H1 (cell line): ENCODE measurements at regions not wholly inside any gene's neighbourhood (a gene's known extent, or its start where the extent isn't known, plus 50 kb on each side); places are given as distances from the start of the nearest gene placed in this dataset.

Experiments
- CTCF ChIA-PET: fragments of 300-600 bp; sonication (Branson Sonifier 250); formaldehyde crosslinking; loops from one replicate; lab custom pipeline; 2021; ENCODE audit not compliant: partially characterized antibody; lab: Charles Lee
- POLR2A ChIA-PET: fragments of 300-600 bp; sonication (Branson Sonifier 250); formaldehyde crosslinking; loops from one replicate; lab custom pipeline; 2021; ENCODE audit warnings: inconsistent platforms; ENCODE audit not compliant: partially characterized antibody; lab: Charles Lee
- DNase-seq, 2 experiments: peaks; one replicate each; pipeline versions ENCODE4 v3.0.0 to v3.0.0-alpha.2; 2010 to 2022; ENCODE audit warnings: low spot score in 2 of 2, low read depth in 1 of 2, mixed read lengths in 1 of 2
- FAIRE-seq: peaks from 2 replicates; lab custom pipeline; 2011; peaks lifted over from hg19 to GRCh38; lab: Jason Lieb, UNC
- H2AFZ ChIP-seq: 2 replicates; pipeline ENCODE4 v1.8.1; 2012; ENCODE audit warnings: low read length, inconsistent platforms
- H2AK5ac ChIP-seq: 2 replicates; pipeline ENCODE4 v1.6.1; 2013; ENCODE audit warnings: low read depth, low read length
- H2BK120ac ChIP-seq: replicated peaks from 2 replicates; pipeline ENCODE3; 2013; ENCODE audit warnings: low read depth, low read length, inconsistent platforms
- H2BK12ac ChIP-seq: 2 replicates; pipeline ENCODE4 v1.6.1; 2013; ENCODE audit warnings: low read depth, low read length
- H2BK15ac ChIP-seq: 2 replicates; pipeline ENCODE4 v1.6.1; 2013; ENCODE audit warnings: low read length
- H2BK20ac ChIP-seq: 2 replicates; pipeline ENCODE4 v1.6.1; 2013; ENCODE audit warnings: low read length
- H2BK5ac ChIP-seq: 2 replicates; pipeline ENCODE4 v1.6.1; 2013; ENCODE audit warnings: low read depth, low read length
- H3K14ac ChIP-seq: 2 replicates; pipeline ENCODE4 v1.6.1; 2013; ENCODE audit warnings: inconsistent platforms; ENCODE audit not compliant: insufficient read length
- H3K18ac ChIP-seq: 2 replicates; pipeline ENCODE4 v1.6.1; 2013; ENCODE audit warnings: low read length; ENCODE audit errors: extremely low read depth
- H3K23ac ChIP-seq: 2 replicates; pipeline ENCODE4 v1.6.1; 2013; ENCODE audit warnings: inconsistent platforms; ENCODE audit not compliant: insufficient read length
- H3K23me2 ChIP-seq: 2 replicates; pipeline ENCODE4 v1.6.1; 2013; ENCODE audit warnings: low read depth, low read length
- H3K27ac ChIP-seq: 2 replicates; pipeline ENCODE4 v1.6.1; 2011; ENCODE audit warnings: low read depth, low read length, inconsistent platforms
- H3K27me3 ChIP-seq, 4 experiments: replicated peaks in 1 of 4; 1 replicate in 1 of 4; 2 replicates in 3 of 4; pipeline versions ENCODE4 v1.6.1 to v1.8.1; 2011 to 2013; ENCODE audit warnings: low read length in 3 of 4, mild to moderate bottlenecking in 3 of 4, inconsistent platforms in 2 of 4, mixed read lengths in 2 of 4, moderate library complexity in 1 of 4; ENCODE audit not compliant: control insufficient read depth in 3 of 4, insufficient read depth in 3 of 4; ENCODE audit errors: extremely low read depth in 1 of 4
- H3K36me3 ChIP-seq, 4 experiments: 2 replicates each; pipeline versions ENCODE4 v1.6.1 to v1.8.1; 2011 to 2013; ENCODE audit warnings: mild to moderate bottlenecking in 4 of 4, low read length in 3 of 4, moderate library complexity in 2 of 4, control low read depth in 1 of 4, inconsistent platforms in 1 of 4; ENCODE audit not compliant: insufficient read depth in 4 of 4, control insufficient read depth in 2 of 4
- H3K4ac ChIP-seq: replicated peaks from 2 replicates; pipeline ENCODE3; 2013; ENCODE audit warnings: low read length, low read depth, mixed read lengths, inconsistent platforms; ENCODE audit not compliant: insufficient read length
- H3K4me1 ChIP-seq, 4 experiments: replicated peaks in 1 of 4; 1 replicate in 1 of 4; 2 replicates in 3 of 4; pipeline versions ENCODE4 v1.6.1 to v1.8.1; 2011 to 2013; ENCODE audit warnings: low read length in 3 of 4, inconsistent platforms in 2 of 4, mixed read lengths in 1 of 4; ENCODE audit not compliant: insufficient read depth in 4 of 4, control insufficient read depth in 3 of 4
- H3K4me2 ChIP-seq, 2 experiments: 2 replicates each; pipeline versions ENCODE4 v1.6.1 to v1.8.1; 2011 to 2013; ENCODE audit warnings: low read depth in 2 of 2, low read length in 2 of 2, control low read depth in 1 of 2, inconsistent platforms in 1 of 2, mild to moderate bottlenecking in 1 of 2; ENCODE audit not compliant: insufficient read depth in 1 of 2
- H3K4me3 ChIP-seq, 4 experiments: fragments of 200-600, 300-600 bp in 1 of 4; sonication (generic), shearing (Covaris generic), sonication (Bioruptor Twin) in 1 of 4; 2 replicates each; pipeline versions ENCODE4 v1.5.1 to v1.8.1; 2011 to 2016; ENCODE audit warnings: low read length in 4 of 4, low read depth in 3 of 4, control low read depth in 2 of 4, inconsistent platforms in 2 of 4, mild to moderate bottlenecking in 2 of 4, mixed read lengths in 1 of 4, moderate library complexity in 1 of 4; ENCODE audit not compliant: insufficient read depth in 2 of 4; ENCODE audit errors: extremely low read depth in 1 of 4
- H3K56ac ChIP-seq: replicated peaks from 2 replicates; pipeline ENCODE3; 2013; ENCODE audit warnings: low read depth, mild to moderate bottlenecking, mixed read lengths, low read length, inconsistent platforms; ENCODE audit not compliant: insufficient read length
- H3K79me1 ChIP-seq: 2 replicates; pipeline ENCODE4 v1.6.1; 2013; ENCODE audit warnings: low read depth, low read length, control low read depth
- H3K79me2 ChIP-seq, 2 experiments: 2 replicates each; pipeline versions ENCODE4 v1.6.1 to v1.8.1; 2012 to 2013; ENCODE audit warnings: low read length in 2 of 2, mild to moderate bottlenecking in 2 of 2, inconsistent platforms in 1 of 2; ENCODE audit not compliant: insufficient read depth in 2 of 2, control insufficient read depth in 1 of 2
- H3K9ac ChIP-seq, 4 experiments: replicated peaks in 1 of 4; 1 replicate in 1 of 4; 2 replicates in 3 of 4; pipeline versions ENCODE4 v1.6.1 to v1.8.1; 2011 to 2013; ENCODE audit warnings: low read depth in 3 of 4, low read length in 3 of 4, control low read depth in 2 of 4, mild to moderate bottlenecking in 2 of 4, moderate library complexity in 2 of 4, inconsistent platforms in 1 of 4; ENCODE audit errors: extremely low read depth in 1 of 4
- H3K9me3 ChIP-seq, 2 experiments: 2 replicates each; pipeline versions ENCODE4 v1.6.1 to v1.8.1; 2012 to 2013; ENCODE audit warnings: mild to moderate bottlenecking in 2 of 2, moderate library complexity in 2 of 2, control low read depth in 1 of 2, inconsistent platforms in 1 of 2, low read depth in 1 of 2, low read length in 1 of 2, mixed read lengths in 1 of 2; ENCODE audit not compliant: insufficient read depth in 2 of 2
- H4K20me1 ChIP-seq, 2 experiments: replicated peaks in 1 of 2; 2 replicates each; pipeline versions ENCODE3 to v1.8.1; 2011 to 2013; ENCODE audit warnings: inconsistent platforms in 2 of 2, low read length in 2 of 2, mild to moderate bottlenecking in 1 of 2; ENCODE audit not compliant: insufficient read depth in 2 of 2, control insufficient read depth in 1 of 2
- H4K5ac ChIP-seq: 2 replicates; pipeline ENCODE4 v1.6.1; 2013; ENCODE audit warnings: low read length, low read depth, mixed read lengths, inconsistent platforms; ENCODE audit not compliant: insufficient read length
- H4K8ac ChIP-seq: 2 replicates; pipeline ENCODE4 v1.8.0; 2013; ENCODE audit warnings: mild to moderate bottlenecking, moderate library complexity, low read length, inconsistent platforms; ENCODE audit not compliant: insufficient read depth; ENCODE audit errors: extremely low read depth
- H4K91ac ChIP-seq: replicated peaks from 2 replicates; pipeline ENCODE3; 2013; ENCODE audit warnings: low read length, mixed read lengths, inconsistent platforms; ENCODE audit not compliant: insufficient read length
- BRCA1 ChIP-seq: IDR thresholded peaks from 2 replicates; pipeline ENCODE4 v1.6.1; 2012; ENCODE audit warnings: low read depth, low read length, improper control_type of control experiment
- CBX8 ChIP-seq: fragments of 300-800, 300-1000 bp; sonication (generic); IDR thresholded peaks from 2 replicates; pipeline ENCODE4 v1.7.1; 2016; ENCODE audit warnings: low read depth, low read length, borderline replicate concordance
- EGR1 ChIP-seq: IDR thresholded peaks from 2 replicates; pipeline ENCODE4 v1.6.1; 2011; ENCODE audit warnings: low read depth, low read length, borderline replicate concordance
- JUN ChIP-seq: IDR thresholded peaks from 2 replicates; pipeline ENCODE4 v1.6.1; 2011; ENCODE audit warnings: low read depth, mild to moderate bottlenecking, improper control_type of control experiment, low read length
- MAFK ChIP-seq: IDR thresholded peaks from 2 replicates; pipeline ENCODE4 v1.6.1; 2012; ENCODE audit warnings: low read depth, mild to moderate bottlenecking, improper control_type of control experiment, low read length
- POLR2AphosphoS5 ChIP-seq: IDR thresholded peaks from 2 replicates; pipeline ENCODE4 v1.6.1; 2011; ENCODE audit warnings: low read depth, low read length
- RXRA ChIP-seq: IDR thresholded peaks from 2 replicates; pipeline ENCODE4 v1.6.1; 2011; ENCODE audit warnings: low read depth, mild to moderate bottlenecking, low read length, moderate library complexity; ENCODE audit not compliant: insufficient read depth
- SIRT6 ChIP-seq: IDR thresholded peaks from one replicate; pipeline ENCODE4 v1.7.1; 2012; ENCODE audit warnings: low read length, inconsistent platforms
- SP1 ChIP-seq: IDR thresholded peaks from 2 replicates; pipeline ENCODE4 v1.6.1; 2011; ENCODE audit warnings: low read depth, low read length
- SRF ChIP-seq: IDR thresholded peaks from 2 replicates; pipeline ENCODE4 v1.6.1; 2011; ENCODE audit warnings: mild to moderate bottlenecking, low read depth, low read length, moderate library complexity
- TBP ChIP-seq: IDR thresholded peaks from 2 replicates; pipeline ENCODE4 v1.6.1; 2011; ENCODE audit warnings: low read depth, low read length, improper control_type of control experiment
- WGBS, 2 experiments: shearing (Covaris generic) in 1 of 2; methylation state at CpG; one replicate each; pipeline versions ENCODE4 v1.1.6 to v1.1.7; 2013 to 2015; ENCODE audit warnings: low lambda C conversion rate in 2 of 2, mixed read lengths in 2 of 2, inconsistent platforms in 1 of 2, low coverage in 1 of 2, missing lambda C conversion rate in 1 of 2; ENCODE audit not compliant: insufficient replicate concordance in 2 of 2, insufficient coverage in 1 of 2, insufficient read length in 1 of 2; ENCODE audit errors: extremely low coverage in 1 of 2, missing lambda C conversion rate in 1 of 2; 5-methylcytosine and 5-hydroxymethylcytosine counted together
- TF ChIP-seq, protein P1 (sequence below): IDR thresholded peaks from 2 replicates; pipeline ENCODE4 v1.6.1; 2012; ENCODE audit warnings: low read length, inconsistent platforms
- TF ChIP-seq, protein P2 (sequence below): IDR thresholded peaks from 2 replicates; pipeline ENCODE4 v1.6.1; 2012; ENCODE audit warnings: inconsistent platforms
- TF ChIP-seq, protein P3 (sequence below): IDR thresholded peaks from 2 replicates; pipeline ENCODE4 v1.6.1; 2012; ENCODE audit warnings: inconsistent platforms

GRCh38 chr5:40030661-40031060 lies 605.9 kb upstream of the DAB2 start:
- H2BK120ac ChIP-seq, result no peak overlapping the region
- 90% methylated on average over 2 of the region's 2 CpGs; no CpG with 5 or more reads in 1 of the 2 experiments for WGBS, 2 experiments
- TF ChIP-seq SRF (no peak), SP1 (no peak), JUN (no peak), POLR2AphosphoS5 (no peak), BRCA1 (no peak), RXRA (no peak), TBP (no peak), SIRT6 (no peak), CBX8 (no peak), EGR1 (no peak), MAFK (no peak)
- TF ChIP-seq, protein P1, sequence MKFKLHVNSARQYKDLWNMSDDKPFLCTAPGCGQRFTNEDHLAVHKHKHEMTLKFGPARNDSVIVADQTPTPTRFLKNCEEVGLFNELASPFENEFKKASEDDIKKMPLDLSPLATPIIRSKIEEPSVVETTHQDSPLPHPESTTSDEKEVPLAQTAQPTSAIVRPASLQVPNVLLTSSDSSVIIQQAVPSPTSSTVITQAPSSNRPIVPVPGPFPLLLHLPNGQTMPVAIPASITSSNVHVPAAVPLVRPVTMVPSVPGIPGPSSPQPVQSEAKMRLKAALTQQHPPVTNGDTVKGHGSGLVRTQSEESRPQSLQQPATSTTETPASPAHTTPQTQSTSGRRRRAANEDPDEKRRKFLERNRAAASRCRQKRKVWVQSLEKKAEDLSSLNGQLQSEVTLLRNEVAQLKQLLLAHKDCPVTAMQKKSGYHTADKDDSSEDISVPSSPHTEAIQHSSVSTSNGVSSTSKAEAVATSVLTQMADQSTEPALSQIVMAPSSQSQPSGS, result no peak
- TF ChIP-seq, protein P2, sequence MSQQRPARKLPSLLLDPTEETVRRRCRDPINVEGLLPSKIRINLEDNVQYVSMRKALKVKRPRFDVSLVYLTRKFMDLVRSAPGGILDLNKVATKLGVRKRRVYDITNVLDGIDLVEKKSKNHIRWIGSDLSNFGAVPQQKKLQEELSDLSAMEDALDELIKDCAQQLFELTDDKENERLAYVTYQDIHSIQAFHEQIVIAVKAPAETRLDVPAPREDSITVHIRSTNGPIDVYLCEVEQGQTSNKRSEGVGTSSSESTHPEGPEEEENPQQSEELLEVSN, result no peak
- TF ChIP-seq, protein P3, sequence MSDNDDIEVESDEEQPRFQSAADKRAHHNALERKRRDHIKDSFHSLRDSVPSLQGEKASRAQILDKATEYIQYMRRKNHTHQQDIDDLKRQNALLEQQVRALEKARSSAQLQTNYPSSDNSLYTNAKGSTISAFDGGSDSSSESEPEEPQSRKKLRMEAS, result no peak

More at GRCh38 chr5:40030661-40031060, 605.9 kb upstream of the DAB2 start:
- Histone ChIP-seq H2BK20ac (no peak overlapping the region), H4K5ac (no peak overlapping the region), H3K9ac (no peak overlapping the region), H3K79me2 (no peaks in the 10 kb centered on the region), H3K9me3 (no peaks in the 10 kb centered on the region), H3K4me1 (no peaks in the 10 kb centered on the region), H3K27ac (no peak overlapping the region), H3K18ac (no peak overlapping the region), H3K27me3 (no peaks in the 10 kb centered on the region), H2BK15ac (no peak overlapping the region), H3K4ac (no peak overlapping the region), H3K79me1 (no peaks in the 10 kb centered on the region), H3K4me3 (no peak overlapping the region), H3K23me2 (no peaks in the 10 kb centered on the region), H3K36me3 (no peaks in the 10 kb centered on the region), H4K8ac (no peak overlapping the region), H2AK5ac (no peak overlapping the region), H4K91ac (no peak overlapping the region), H3K56ac (no peak overlapping the region), H2BK5ac (no peak overlapping the region), H3K14ac (no peak overlapping the region), H4K20me1 (no peaks in the 10 kb centered on the region), H3K4me2 (no peak overlapping the region), H2AFZ (0 out of 2 replicates have a peak overlapping the region, but pooled peaks have one; percentile 24), H3K23ac (no peak overlapping the region), H2BK12ac (no peak overlapping the region)
- POLR2A ChIA-PET, result no interaction called here
- CTCF ChIA-PET, result no interaction called here
- FAIRE-seq (no peak), DNase-seq (no peak)
